GM19043 (cell line): ENCODE measurements at regions not wholly inside any gene's neighbourhood (a gene's known extent, or its start where the extent isn't known, plus 50 kb on each side); places are given as distances from the start of the nearest gene placed in this dataset.

Experiments
- ATAC-seq: cut with Tn5 transposase; IDR thresholded peaks from one replicate; pipeline ENCODE4 v1.9.1; 2021; ENCODE audit warnings: low read depth; ENCODE audit not compliant: unreplicated experiment

GRCh38 chr1:188218289-188218688 is 1389.5 kb downstream of the PLA2G4A start:
- ATAC-seq: no peak

- ATAC-seq: no peak
Measured at GRCh38 chr1:188220051-188220450, 1391.3 kb downstream of the PLA2G4A start.

DNA sequence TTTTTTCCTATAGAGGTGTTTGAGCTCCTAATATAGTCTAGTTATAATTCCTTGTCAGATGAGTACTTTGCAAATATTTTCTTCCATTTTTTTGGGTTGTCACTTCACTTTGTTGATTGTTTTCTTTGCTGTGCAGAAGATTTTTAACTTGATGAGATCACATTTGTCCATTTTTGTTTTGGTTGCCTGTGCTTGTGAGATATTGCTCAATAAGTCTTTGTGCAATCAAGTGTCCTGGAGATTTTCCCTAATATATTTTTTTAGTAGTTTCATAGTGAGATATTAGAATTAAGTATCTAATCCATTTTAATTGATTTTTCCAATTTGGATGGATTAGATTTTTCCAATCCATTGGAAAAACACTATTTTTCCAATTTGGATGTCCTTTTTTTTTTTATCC is 1395.5 kb downstream of the PLA2G4A start:
- no peak for ATAC-seq

GRCh38 chr1:188225975-188226374 is 1397.2 kb downstream of the PLA2G4A start:
- no peak for ATAC-seq

- ATAC-seq: no peak
Measured at GRCh38 chr1:188228623-188229022, 1399.9 kb downstream of the PLA2G4A start.

GRCh38 chr1:188237573-188238348 is 1409.0 kb downstream of the PLA2G4A start:
- ATAC-seq: no peak

GRCh38 chr1:188240772-188241406 is 1412.1 kb downstream of the PLA2G4A start:
- ATAC-seq: no peak

GRCh38 chr1:188241629-188242028 is 1412.9 kb downstream of the PLA2G4A start:
- ATAC-seq: no peak

GRCh38 chr1:188243456-188243855 is 1414.7 kb downstream of the PLA2G4A start:
- no peak for ATAC-seq

GRCh38 chr1:188244681-188245080 is 1415.9 kb downstream of the PLA2G4A start:
- no peak for ATAC-seq

DNA sequence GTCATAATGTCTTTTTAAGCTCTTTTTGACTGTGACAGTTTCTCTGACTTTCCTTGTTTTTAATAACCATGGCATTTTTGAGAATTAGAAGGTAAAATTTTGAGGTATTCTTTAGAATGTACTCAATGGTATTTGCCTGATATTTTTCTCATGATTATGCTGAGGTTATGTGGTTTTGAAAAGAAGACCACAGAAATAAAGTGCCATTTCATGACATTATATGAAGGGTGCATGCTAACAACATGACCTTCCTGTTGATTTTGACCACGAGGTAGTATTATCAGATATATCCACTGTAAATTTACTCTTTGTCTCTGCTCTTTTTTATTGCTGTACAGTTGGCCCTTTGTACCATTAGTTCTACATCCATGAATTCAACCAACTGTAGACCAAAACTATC is 1418.5 kb downstream of the PLA2G4A start:
- no peak for ATAC-seq

- ATAC-seq: no peak
Measured at GRCh38 chr1:188249811-188250210, 1421.1 kb downstream of the PLA2G4A start.

DNA sequence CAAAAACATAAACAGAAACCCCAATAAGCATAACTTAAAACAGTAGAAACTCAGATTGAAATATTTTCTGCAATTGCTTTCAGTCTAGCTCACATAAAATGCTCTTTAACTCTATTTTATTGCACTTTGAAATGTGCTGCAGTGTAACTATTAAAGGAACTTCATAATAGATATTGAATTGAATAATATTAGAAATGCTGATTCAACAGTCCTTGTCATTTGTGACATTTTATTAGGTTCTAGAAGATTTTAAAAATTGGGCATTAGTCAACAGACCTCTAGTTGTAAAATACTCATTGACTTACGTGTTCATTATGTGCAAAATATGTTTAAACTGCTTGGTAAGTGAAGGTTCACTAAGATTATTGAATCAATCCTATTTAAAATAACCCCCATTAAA is 1422.3 kb downstream of the PLA2G4A start:
- no peak for ATAC-seq

DNA sequence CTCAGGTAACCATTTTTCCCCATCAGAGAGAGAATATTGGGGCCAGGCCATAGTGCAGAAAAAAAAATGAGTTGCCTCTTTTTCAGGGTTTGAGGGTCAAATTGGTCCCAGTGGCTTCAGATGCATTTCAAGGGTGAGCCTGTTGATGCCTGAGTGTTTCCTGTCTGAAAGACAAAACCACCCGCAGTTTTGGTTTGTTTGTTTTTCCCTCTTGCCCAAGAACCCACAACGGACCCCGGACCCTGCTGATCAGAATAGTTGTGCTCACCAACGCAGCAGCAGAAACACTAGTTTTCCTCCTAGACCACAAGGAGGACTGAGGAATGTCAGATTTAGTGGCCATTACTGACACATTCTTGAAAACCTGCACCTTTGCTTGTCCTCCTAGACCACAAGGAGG is 1433.1 kb downstream of the PLA2G4A start:
- ATAC-seq: no peak

DNA sequence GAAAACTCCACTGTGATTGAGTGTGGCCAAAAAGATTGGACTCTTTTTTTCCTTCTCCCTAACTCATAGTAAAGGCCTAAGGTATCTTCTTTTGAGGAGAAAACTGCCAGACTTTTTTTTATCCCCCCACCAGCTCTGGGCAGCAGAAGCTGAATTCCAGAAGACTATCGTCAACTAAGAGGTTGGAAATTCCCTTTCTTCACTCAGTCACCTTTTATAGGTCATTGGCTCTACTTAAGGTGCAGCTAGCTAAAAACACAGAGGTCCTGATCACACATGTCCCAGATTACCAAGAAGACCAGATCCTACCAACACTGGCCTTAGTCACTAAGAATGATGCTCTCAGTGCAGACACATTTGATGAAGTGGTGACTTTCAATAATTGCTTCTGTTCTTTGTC is 1441.2 kb downstream of the PLA2G4A start:
- no peak for ATAC-seq

DNA sequence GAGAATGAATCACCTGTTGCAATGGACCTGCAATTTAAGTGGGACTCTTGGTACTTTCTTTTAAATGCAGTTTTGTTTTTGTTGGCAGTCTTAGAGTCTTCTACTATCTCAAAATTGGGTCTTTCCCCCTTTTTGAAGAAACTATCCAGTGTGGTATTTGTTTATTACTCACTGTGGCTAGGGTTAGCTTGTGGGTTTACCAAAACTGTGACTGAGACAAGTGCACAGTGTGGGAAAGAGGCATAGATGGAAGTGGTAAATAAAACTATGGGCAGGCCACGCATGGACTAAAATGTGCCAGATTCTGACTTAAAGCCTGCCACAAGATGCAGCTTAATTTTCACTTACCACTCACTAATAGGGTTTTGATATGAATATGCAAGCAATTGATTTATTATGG is 1441.7 kb downstream of the PLA2G4A start:
- ATAC-seq: no peak

GRCh38 chr1:188277771-188278170 is 1449.0 kb downstream of the PLA2G4A start:
- no peak for ATAC-seq

DNA sequence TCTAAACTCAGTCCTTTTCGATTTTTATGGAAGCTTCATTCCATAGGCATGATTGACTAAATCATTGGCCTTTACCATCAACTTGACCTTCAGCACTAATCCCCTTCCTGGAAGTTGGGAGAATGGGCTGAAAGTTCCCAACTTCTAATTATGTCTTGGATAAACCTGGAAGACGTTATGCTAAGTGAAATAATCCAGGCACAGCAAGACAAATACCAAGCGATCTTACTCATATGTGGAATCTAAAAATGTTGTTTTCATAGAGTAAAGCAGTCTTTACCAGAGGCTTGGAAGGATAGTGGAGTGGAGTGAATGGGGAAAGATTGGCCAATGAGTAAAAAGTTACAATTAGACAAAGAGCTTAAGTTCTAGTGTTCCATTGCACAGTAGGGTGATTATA is 1453.2 kb downstream of the PLA2G4A start:
- no peak for ATAC-seq

GRCh38 chr1:188295157-188295556 is 1466.4 kb downstream of the PLA2G4A start:
- ATAC-seq: no peak

GRCh38 chr1:188302746-188303145 is 1474.0 kb downstream of the PLA2G4A start:
- ATAC-seq: no peak

DNA sequence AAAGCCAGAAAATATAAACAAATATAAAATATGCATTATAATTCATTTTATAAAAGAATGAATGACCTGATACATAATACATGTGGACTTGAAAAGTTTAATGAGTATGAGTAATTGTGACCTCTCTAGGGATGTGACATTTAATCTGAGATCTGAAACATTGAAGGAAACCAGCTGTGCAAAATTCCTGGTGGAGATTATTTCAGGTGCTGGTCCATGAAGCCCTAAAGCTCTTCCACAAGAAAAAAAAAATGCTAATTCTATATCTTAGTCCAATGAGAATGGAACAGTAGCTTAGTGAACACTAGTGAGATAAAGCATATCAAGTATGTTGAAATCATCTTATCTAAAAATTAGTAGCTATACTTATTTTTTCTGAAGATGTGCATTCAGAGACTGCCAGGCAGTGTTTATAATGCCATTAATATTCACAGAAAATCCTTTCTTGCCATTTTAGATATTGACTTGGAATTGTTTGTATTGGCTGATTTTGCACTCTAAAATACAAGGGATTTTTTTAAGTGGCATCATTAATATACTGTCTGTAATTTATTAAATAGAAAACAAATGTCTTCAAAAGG is 1485.9 kb downstream of the PLA2G4A start:
- no peak for ATAC-seq

GRCh38 chr1:188317894-188318293 is 1489.1 kb downstream of the PLA2G4A start:
- no peak for ATAC-seq
